GM23338 (cell line): ENCODE measurements at regions not wholly inside any gene's neighbourhood (a gene's known extent, or its start where the extent isn't known, plus 50 kb on each side); places are given as distances from the start of the nearest gene placed in this dataset.

Experiments
- ATAC-seq: fragments of 200-7000 bp; cut with Tn5 transposase; 3 replicates; pipeline ENCODE4 v1.9.1; 2020
- DNase-seq: peaks from one replicate; pipeline ENCODE4 v3.0.0-alpha.2; 2015; ENCODE audit warnings: low spot score
- H2AFZ ChIP-seq: fragments of 200-600 bp; sonication (generic); 2 replicates; pipeline ENCODE4 v1.8.0; 2016; ENCODE audit warnings: antibody characterized with exemption, mild to moderate bottlenecking, moderate library complexity
- H3F3A ChIP-seq: fragments of 200-600 bp; sonication (generic); replicated peaks from 2 replicates; pipeline ENCODE4 v1.8.0; 2017; ENCODE audit warnings: antibody characterized with exemption, mixed run types, low read depth
- H3K27ac ChIP-seq: fragments of 200-600 bp; sonication (generic); 2 replicates; pipeline ENCODE4 v1.6.1; 2016; ENCODE audit warnings: low read depth
- H3K27me3 ChIP-seq: fragments of 200-600 bp; sonication (generic); 2 replicates; pipeline ENCODE4 v1.8.0; 2016; ENCODE audit warnings: mild to moderate bottlenecking, mixed run types, moderate library complexity; ENCODE audit not compliant: insufficient read depth
- H3K36me3 ChIP-seq: fragments of 200-600 bp; sonication (generic); 2 replicates; pipeline ENCODE4 v1.8.0; 2016; ENCODE audit warnings: mild to moderate bottlenecking; ENCODE audit not compliant: insufficient read depth
- H3K4me1 ChIP-seq: fragments of 200-600 bp; sonication (generic); 2 replicates; pipeline ENCODE4 v1.8.0; 2016; ENCODE audit warnings: mild to moderate bottlenecking, moderate library complexity; ENCODE audit not compliant: insufficient read depth
- H3K4me2 ChIP-seq: fragments of 200-600 bp; sonication (generic); 2 replicates; pipeline ENCODE4 v1.7.1; 2017; ENCODE audit warnings: mixed run types
- H3K4me3 ChIP-seq: fragments of 200-600 bp; sonication (generic); 2 replicates; pipeline ENCODE4 v1.6.1; 2016; ENCODE audit warnings: mixed run types
- H3K79me2 ChIP-seq: fragments of 200-600 bp; sonication (generic); replicated peaks from 2 replicates; pipeline ENCODE4 v1.8.0; 2017; ENCODE audit warnings: mild to moderate bottlenecking; ENCODE audit not compliant: insufficient read depth
- H3K9me2 ChIP-seq: fragments of 200-600 bp; sonication (generic); 2 replicates; pipeline ENCODE4 v1.8.0; 2017; ENCODE audit not compliant: insufficient read depth
- H4K20me1 ChIP-seq: fragments of 200-600 bp; sonication (generic); replicated peaks from 2 replicates; pipeline ENCODE4 v1.8.0; 2017; ENCODE audit warnings: mild to moderate bottlenecking; ENCODE audit not compliant: insufficient read depth
- H3K27ac Mint-ChIP-seq: 2 replicates; pipeline ENCODE4 v1.8.0; 2020; ENCODE audit warnings: inconsistent platforms, mild to moderate bottlenecking, moderate library complexity, mixed read lengths
- H3K27me3 Mint-ChIP-seq: 3 replicates; pipeline ENCODE4 v1.8.0; 2022; ENCODE audit warnings: low read depth, mild to moderate bottlenecking, moderate library complexity, mixed read lengths, inconsistent platforms; ENCODE audit not compliant: insufficient read depth, poor library complexity
- H3K36me3 Mint-ChIP-seq: 3 replicates; pipeline ENCODE4 v1.8.0; 2021; ENCODE audit warnings: low read depth, mild to moderate bottlenecking, inconsistent platforms, moderate library complexity, mixed read lengths
- H3K4me1 Mint-ChIP-seq: 3 replicates; pipeline ENCODE4 v1.8.0; 2020; ENCODE audit warnings: mild to moderate bottlenecking, inconsistent platforms, mixed read lengths
- H3K4me3 Mint-ChIP-seq: 3 replicates; pipeline ENCODE4 v1.8.0; 2021; ENCODE audit warnings: moderate library complexity, mild to moderate bottlenecking, inconsistent platforms, mixed read lengths
- H3K9me3 Mint-ChIP-seq: 3 replicates; pipeline ENCODE4 v1.8.0; 2020; ENCODE audit warnings: moderate library complexity, mild to moderate bottlenecking, inconsistent platforms, mixed read lengths
- CREB1 ChIP-seq: fragments of 250-450 bp; sonication (Bioruptor Pico); IDR thresholded peaks from 2 replicates; pipeline ENCODE4 v1.5.0; 2020; ENCODE audit warnings: low read depth, mild to moderate bottlenecking, moderate library complexity
- EZH2phosphoT487 ChIP-seq: fragments of 200-600 bp; sonication (generic); IDR thresholded peaks from one replicate; pipeline ENCODE4 v1.8.1; 2018; ENCODE audit warnings: antibody characterized with exemption; ENCODE audit not compliant: unreplicated experiment
- JUNB ChIP-seq: IDR thresholded peaks from one replicate; pipeline ENCODE4 v1.6.1; 2016; ENCODE audit warnings: antibody characterized with exemption; ENCODE audit not compliant: unreplicated experiment
- STAT1 ChIP-seq: IDR thresholded peaks from one replicate; pipeline ENCODE4 v1.6.1; 2016; ENCODE audit warnings: antibody characterized with exemption; ENCODE audit not compliant: unreplicated experiment
- ZNF114 ChIP-seq: fragments of 250-450 bp; sonication (Bioruptor Pico); IDR thresholded peaks from 2 replicates; pipeline ENCODE4 v1.5.0; 2020; ENCODE audit warnings: mild to moderate bottlenecking, moderate library complexity
- TF ChIP-seq, protein P1 (sequence below): fragments of 250-450 bp; sonication (Bioruptor Pico); IDR thresholded peaks from 2 replicates; pipeline ENCODE4 v1.5.0; 2020; ENCODE audit warnings: mild to moderate bottlenecking, moderate library complexity
- TF ChIP-seq, protein P2 (sequence below), 2 experiments: fragments of 200-600 bp in 1 of 2; sonication (generic) in 1 of 2; conservative IDR thresholded peaks; 2 replicates each; pipeline versions ENCODE4 v1.5.1 to v1.6.1; 2016 to 2017; ENCODE audit warnings: antibody characterized with exemption in 2 of 2, low read depth in 2 of 2, mild to moderate bottlenecking in 2 of 2, moderate library complexity in 1 of 2
- TF ChIP-seq, protein P3 (sequence below): IDR thresholded peaks from one replicate; pipeline ENCODE4 v1.6.1; 2018; ENCODE audit warnings: antibody characterized with exemption; ENCODE audit not compliant: unreplicated experiment

DNA sequence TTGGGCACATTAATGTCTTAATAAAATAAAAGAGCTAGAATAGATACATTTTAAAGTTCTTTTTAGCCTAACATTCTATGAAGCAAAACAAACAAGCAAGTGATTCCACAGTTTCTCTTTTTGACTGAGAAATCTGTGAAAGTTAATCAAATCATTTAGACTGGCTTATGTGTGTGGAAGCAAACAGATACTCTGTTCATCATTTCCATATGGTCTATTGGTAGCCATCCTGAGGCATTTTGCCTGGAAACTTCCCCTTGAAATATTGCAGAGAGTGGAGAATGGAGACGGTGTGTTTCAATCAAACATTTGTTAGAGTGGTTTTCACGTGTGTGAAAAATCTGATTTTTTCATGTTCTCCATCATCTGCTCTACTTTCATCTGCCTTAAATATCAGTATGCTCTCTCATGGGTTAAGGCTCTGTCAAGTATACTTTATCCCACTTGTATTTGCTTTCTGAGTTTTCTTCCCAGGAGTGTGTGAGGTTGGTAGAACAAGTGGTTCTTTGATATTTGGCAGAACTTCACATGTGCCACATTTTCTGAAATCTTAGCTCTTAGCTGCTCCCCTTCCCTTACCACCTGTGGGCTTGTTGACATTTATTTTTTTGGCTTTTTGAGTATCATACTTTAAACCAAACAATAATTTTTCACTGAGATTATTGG is 139.1 kb upstream of the PTGFR start:
- no peaks in the 10 kb centered on the region for H3F3A ChIP-seq
- H3K27me3 ChIP-seq: no peaks in the 10 kb centered on the region
- no peaks in the 10 kb centered on the region for H3K4me1 ChIP-seq
- H3K4me3 ChIP-seq: no peak overlapping the region
- H3K4me2 ChIP-seq: no peak overlapping the region
- peaks cover 5% of the 10 kb centered on the region; the same call in 1 of the 2 replicates for H3K9me2 ChIP-seq
- no peaks in the 10 kb centered on the region for H3K36me3 Mint-ChIP-seq
- no peaks in the 10 kb centered on the region for H3K79me2 ChIP-seq
- no peaks in the 10 kb centered on the region for H3K36me3 ChIP-seq
- DNase-seq (no peak), ATAC-seq (no peak)
- H3K27me3 Mint-ChIP-seq: no peaks in the 10 kb centered on the region
- no peaks in the 10 kb centered on the region for H4K20me1 ChIP-seq
- H3K27ac Mint-ChIP-seq: no peak overlapping the region
- no peaks in the 10 kb centered on the region for H3K4me1 Mint-ChIP-seq
- TF ChIP-seq EZH2phosphoT487: no peak
- no peak for TF ChIP-seq STAT1
- TF ChIP-seq, protein P1, sequence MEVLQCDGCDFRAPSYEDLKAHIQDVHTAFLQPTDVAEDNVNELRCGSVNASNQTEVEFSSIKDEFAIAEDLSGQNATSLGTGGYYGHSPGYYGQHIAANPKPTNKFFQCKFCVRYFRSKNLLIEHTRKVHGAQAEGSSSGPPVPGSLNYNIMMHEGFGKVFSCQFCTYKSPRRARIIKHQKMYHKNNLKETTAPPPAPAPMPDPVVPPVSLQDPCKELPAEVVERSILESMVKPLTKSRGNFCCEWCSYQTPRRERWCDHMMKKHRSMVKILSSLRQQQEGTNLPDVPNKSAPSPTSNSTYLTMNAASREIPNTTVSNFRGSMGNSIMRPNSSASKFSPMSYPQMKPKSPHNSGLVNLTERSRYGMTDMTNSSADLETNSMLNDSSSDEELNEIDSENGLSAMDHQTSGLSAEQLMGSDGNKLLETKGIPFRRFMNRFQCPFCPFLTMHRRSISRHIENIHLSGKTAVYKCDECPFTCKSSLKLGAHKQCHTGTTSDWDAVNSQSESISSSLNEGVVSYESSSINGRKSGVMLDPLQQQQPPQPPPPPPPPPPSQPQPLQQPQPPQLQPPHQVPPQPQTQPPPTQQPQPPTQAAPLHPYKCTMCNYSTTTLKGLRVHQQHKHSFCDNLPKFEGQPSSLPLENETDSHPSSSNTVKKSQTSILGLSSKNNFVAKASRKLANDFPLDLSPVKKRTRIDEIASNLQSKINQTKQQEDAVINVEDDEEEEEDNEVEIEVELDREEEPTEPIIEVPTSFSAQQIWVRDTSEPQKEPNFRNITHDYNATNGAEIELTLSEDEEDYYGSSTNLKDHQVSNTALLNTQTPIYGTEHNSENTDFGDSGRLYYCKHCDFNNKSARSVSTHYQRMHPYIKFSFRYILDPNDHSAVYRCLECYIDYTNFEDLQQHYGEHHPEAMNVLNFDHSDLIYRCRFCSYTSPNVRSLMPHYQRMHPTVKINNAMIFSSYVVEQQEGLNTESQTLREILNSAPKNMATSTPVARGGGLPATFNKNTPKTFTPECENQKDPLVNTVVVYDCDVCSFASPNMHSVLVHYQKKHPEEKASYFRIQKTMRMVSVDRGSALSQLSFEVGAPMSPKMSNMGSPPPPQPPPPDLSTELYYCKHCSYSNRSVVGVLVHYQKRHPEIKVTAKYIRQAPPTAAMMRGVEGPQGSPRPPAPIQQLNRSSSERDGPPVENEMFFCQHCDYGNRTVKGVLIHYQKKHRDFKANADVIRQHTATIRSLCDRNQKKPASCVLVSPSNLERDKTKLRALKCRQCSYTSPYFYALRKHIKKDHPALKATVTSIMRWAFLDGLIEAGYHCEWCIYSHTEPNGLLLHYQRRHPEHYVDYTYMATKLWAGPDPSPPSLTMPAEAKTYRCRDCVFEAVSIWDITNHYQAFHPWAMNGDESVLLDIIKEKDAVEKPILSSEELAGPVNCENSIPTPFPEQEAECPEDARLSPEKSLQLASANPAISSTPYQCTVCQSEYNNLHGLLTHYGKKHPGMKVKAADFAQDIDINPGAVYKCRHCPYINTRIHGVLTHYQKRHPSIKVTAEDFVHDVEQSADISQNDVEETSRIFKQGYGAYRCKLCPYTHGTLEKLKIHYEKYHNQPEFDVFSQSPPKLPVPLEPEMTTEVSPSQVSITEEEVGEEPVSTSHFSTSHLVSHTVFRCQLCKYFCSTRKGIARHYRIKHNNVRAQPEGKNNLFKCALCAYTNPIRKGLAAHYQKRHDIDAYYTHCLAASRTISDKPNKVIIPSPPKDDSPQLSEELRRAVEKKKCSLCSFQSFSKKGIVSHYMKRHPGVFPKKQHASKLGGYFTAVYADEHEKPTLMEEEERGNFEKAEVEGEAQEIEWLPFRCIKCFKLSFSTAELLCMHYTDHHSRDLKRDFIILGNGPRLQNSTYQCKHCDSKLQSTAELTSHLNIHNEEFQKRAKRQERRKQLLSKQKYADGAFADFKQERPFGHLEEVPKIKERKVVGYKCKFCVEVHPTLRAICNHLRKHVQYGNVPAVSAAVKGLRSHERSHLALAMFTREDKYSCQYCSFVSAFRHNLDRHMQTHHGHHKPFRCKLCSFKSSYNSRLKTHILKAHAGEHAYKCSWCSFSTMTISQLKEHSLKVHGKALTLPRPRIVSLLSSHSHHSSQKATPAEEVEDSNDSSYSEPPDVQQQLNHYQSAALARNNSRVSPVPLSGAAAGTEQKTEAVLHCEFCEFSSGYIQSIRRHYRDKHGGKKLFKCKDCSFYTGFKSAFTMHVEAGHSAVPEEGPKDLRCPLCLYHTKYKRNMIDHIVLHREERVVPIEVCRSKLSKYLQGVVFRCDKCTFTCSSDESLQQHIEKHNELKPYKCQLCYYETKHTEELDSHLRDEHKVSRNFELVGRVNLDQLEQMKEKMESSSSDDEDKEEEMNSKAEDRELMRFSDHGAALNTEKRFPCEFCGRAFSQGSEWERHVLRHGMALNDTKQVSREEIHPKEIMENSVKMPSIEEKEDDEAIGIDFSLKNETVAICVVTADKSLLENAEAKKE (CRISPR knock-in tag): no peak
- no peak for TF ChIP-seq JUNB
- TF ChIP-seq, protein P2, sequence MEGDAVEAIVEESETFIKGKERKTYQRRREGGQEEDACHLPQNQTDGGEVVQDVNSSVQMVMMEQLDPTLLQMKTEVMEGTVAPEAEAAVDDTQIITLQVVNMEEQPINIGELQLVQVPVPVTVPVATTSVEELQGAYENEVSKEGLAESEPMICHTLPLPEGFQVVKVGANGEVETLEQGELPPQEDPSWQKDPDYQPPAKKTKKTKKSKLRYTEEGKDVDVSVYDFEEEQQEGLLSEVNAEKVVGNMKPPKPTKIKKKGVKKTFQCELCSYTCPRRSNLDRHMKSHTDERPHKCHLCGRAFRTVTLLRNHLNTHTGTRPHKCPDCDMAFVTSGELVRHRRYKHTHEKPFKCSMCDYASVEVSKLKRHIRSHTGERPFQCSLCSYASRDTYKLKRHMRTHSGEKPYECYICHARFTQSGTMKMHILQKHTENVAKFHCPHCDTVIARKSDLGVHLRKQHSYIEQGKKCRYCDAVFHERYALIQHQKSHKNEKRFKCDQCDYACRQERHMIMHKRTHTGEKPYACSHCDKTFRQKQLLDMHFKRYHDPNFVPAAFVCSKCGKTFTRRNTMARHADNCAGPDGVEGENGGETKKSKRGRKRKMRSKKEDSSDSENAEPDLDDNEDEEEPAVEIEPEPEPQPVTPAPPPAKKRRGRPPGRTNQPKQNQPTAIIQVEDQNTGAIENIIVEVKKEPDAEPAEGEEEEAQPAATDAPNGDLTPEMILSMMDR (conservative IDR thresholded peaks at IDR 0.05; ENCODE audit: low read depth in 2 of 2): no peak
- TF ChIP-seq, protein P3, sequence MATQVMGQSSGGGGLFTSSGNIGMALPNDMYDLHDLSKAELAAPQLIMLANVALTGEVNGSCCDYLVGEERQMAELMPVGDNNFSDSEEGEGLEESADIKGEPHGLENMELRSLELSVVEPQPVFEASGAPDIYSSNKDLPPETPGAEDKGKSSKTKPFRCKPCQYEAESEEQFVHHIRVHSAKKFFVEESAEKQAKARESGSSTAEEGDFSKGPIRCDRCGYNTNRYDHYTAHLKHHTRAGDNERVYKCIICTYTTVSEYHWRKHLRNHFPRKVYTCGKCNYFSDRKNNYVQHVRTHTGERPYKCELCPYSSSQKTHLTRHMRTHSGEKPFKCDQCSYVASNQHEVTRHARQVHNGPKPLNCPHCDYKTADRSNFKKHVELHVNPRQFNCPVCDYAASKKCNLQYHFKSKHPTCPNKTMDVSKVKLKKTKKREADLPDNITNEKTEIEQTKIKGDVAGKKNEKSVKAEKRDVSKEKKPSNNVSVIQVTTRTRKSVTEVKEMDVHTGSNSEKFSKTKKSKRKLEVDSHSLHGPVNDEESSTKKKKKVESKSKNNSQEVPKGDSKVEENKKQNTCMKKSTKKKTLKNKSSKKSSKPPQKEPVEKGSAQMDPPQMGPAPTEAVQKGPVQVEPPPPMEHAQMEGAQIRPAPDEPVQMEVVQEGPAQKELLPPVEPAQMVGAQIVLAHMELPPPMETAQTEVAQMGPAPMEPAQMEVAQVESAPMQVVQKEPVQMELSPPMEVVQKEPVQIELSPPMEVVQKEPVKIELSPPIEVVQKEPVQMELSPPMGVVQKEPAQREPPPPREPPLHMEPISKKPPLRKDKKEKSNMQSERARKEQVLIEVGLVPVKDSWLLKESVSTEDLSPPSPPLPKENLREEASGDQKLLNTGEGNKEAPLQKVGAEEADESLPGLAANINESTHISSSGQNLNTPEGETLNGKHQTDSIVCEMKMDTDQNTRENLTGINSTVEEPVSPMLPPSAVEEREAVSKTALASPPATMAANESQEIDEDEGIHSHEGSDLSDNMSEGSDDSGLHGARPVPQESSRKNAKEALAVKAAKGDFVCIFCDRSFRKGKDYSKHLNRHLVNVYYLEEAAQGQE: no peak
- no peak for TF ChIP-seq CREB1
- no peak for TF ChIP-seq ZNF114 (CRISPR knock-in tag)
- H3K4me3 Mint-ChIP-seq: no peak overlapping the region
- H2AFZ ChIP-seq: no peak overlapping the region
- H3K9me3 Mint-ChIP-seq: no peaks in the 10 kb centered on the region
- H3K27ac ChIP-seq: no peak overlapping the region
